ENCODE measurements at regions not wholly inside any gene's neighbourhood (a gene's known extent, or its start where the extent isn't known, plus 50 kb on each side); places are given as distances from the start of the nearest gene placed in this dataset.

- no peak for DNase-seq (ENCODE audit: extremely low spot score)
- Histone ChIP-seq H3K36me3 (ENCODE audit: insufficient read depth) (no peaks in the 10 kb centered on the region), H3K27ac (ENCODE audit: low read depth) (no peak overlapping the region), H3K4me3 (ENCODE audit: low read depth, low read length) (no peak overlapping the region), H3K4me1 (ENCODE audit: insufficient read depth) (no peaks in the 10 kb centered on the region)
- WGBS: 58% methylated on average over 3 of the region's 3 CpGs
Measured at GRCh38 chr14:86055512-86056075, 525.6 kb downstream of the FLRT2 start.

GRCh38 chr14:86052868-86053267, 522.9 kb downstream of the FLRT2 start:
- no peak for DNase-seq (ENCODE audit: extremely low spot score)
- 87% methylated on average over 1 of the region's 1 CpG for WGBS

GRCh38 chr14:86050757-86051156, 520.8 kb downstream of the FLRT2 start:
- 90% methylated on average over 5 of the region's 5 CpGs for WGBS
- DNase-seq (ENCODE audit: extremely low spot score): no peak
- no peak overlapping the region for H3K4me3 ChIP-seq (ENCODE audit: low read depth, low read length)
- no peak overlapping the region for H3K27ac ChIP-seq (ENCODE audit: low read depth)
- no peaks in the 10 kb centered on the region for H3K36me3 ChIP-seq (ENCODE audit: insufficient read depth)
- H3K4me1 ChIP-seq (ENCODE audit: insufficient read depth): no peaks in the 10 kb centered on the region

More at GRCh38 chr14:86052868-86053267, 522.9 kb downstream of the FLRT2 start:
- Histone ChIP-seq H3K27ac (ENCODE audit: low read depth) (no peak overlapping the region), H3K36me3 (ENCODE audit: insufficient read depth) (no peaks in the 10 kb centered on the region), H3K4me1 (ENCODE audit: insufficient read depth) (no peaks in the 10 kb centered on the region), H3K4me3 (ENCODE audit: low read depth, low read length) (no peak overlapping the region)

- WGBS: 51% methylated on average over 2 of the region's 2 CpGs
- DNase-seq (ENCODE audit: extremely low spot score): no peak
- Histone ChIP-seq H3K36me3 (ENCODE audit: insufficient read depth) (no peaks in the 10 kb centered on the region), H3K4me1 (ENCODE audit: insufficient read depth) (no peaks in the 10 kb centered on the region), H3K4me3 (ENCODE audit: low read depth, low read length) (no peak overlapping the region), H3K27ac (ENCODE audit: low read depth) (no peak overlapping the region)
Measured at GRCh38 chr14:86050072-86050683, 520.2 kb downstream of the FLRT2 start.

- Histone ChIP-seq H3K36me3 (ENCODE audit: insufficient read depth) (no peaks in the 10 kb centered on the region), H3K4me1 (ENCODE audit: insufficient read depth) (no peaks in the 10 kb centered on the region), H3K27ac (ENCODE audit: low read depth) (no peak overlapping the region), H3K4me3 (ENCODE audit: low read depth, low read length) (no peak overlapping the region)
- 78% methylated on average over 1 of the region's 1 CpG for WGBS
- DNase-seq (ENCODE audit: extremely low spot score): no peak
Measured at GRCh38 chr14:86039176-86039575, 509.2 kb downstream of the FLRT2 start.

GRCh38 chr14:86038387-86039042, 508.6 kb downstream of the FLRT2 start:
- H3K4me1 ChIP-seq (ENCODE audit: insufficient read depth): no peaks in the 10 kb centered on the region
- no peak for DNase-seq (ENCODE audit: extremely low spot score)
- 79% methylated on average over 4 of the region's 4 CpGs for WGBS
- H3K27ac ChIP-seq (ENCODE audit: low read depth): no peak overlapping the region
- H3K36me3 ChIP-seq (ENCODE audit: insufficient read depth): no peaks in the 10 kb centered on the region
- no peak overlapping the region for H3K4me3 ChIP-seq (ENCODE audit: low read depth, low read length)

- no peak overlapping the region for H3K27ac ChIP-seq (ENCODE audit: low read depth)
- H3K4me3 ChIP-seq (ENCODE audit: low read depth, low read length): no peak overlapping the region
- DNase-seq (ENCODE audit: extremely low spot score): no peak
- H3K36me3 ChIP-seq (ENCODE audit: insufficient read depth): no peaks in the 10 kb centered on the region
- 45% methylated on average over 2 of the region's 2 CpGs for WGBS
- H3K4me1 ChIP-seq (ENCODE audit: insufficient read depth): no peaks in the 10 kb centered on the region
Measured at GRCh38 chr14:86035882-86036281, 505.9 kb downstream of the FLRT2 start.

- H3K27ac ChIP-seq (ENCODE audit: low read depth): no peak overlapping the region
- WGBS: 81% methylated on average over 1 of the region's 1 CpG
- DNase-seq (ENCODE audit: extremely low spot score): no peak
- no peak overlapping the region for H3K4me3 ChIP-seq (ENCODE audit: low read depth, low read length)
- no peaks in the 10 kb centered on the region for H3K36me3 ChIP-seq (ENCODE audit: insufficient read depth)
- H3K4me1 ChIP-seq (ENCODE audit: insufficient read depth): no peaks in the 10 kb centered on the region
Measured at GRCh38 chr14:86027990-86028389, 498.0 kb downstream of the FLRT2 start.

- H3K36me3 ChIP-seq (ENCODE audit: insufficient read depth): no peaks in the 10 kb centered on the region
- H3K27ac ChIP-seq (ENCODE audit: low read depth): no peak overlapping the region
- DNase-seq (ENCODE audit: extremely low spot score): no peak
- no peak overlapping the region for H3K4me3 ChIP-seq (ENCODE audit: low read depth, low read length)
- H3K4me1 ChIP-seq (ENCODE audit: insufficient read depth): no peaks in the 10 kb centered on the region
Measured at GRCh38 chr14:86027144-86027543, 497.2 kb downstream of the FLRT2 start.

GRCh38 chr14:86022031-86022629, 492.2 kb downstream of the FLRT2 start:
- WGBS: 43% methylated on average over 3 of the region's 3 CpGs
- H3K4me1 ChIP-seq (ENCODE audit: insufficient read depth): no peaks in the 10 kb centered on the region

GRCh38 chr14:86020841-86021240, 490.9 kb downstream of the FLRT2 start:
- no peak for DNase-seq (ENCODE audit: extremely low spot score)
- Histone ChIP-seq H3K4me1 (ENCODE audit: insufficient read depth) (no peaks in the 10 kb centered on the region), H3K36me3 (ENCODE audit: insufficient read depth) (no peaks in the 10 kb centered on the region), H3K27ac (ENCODE audit: low read depth) (no peak overlapping the region), H3K4me3 (ENCODE audit: low read depth, low read length) (no peak overlapping the region)

More at GRCh38 chr14:86022031-86022629, 492.2 kb downstream of the FLRT2 start:
- H3K4me3 ChIP-seq (ENCODE audit: low read depth, low read length): no peak overlapping the region
- no peak overlapping the region for H3K27ac ChIP-seq (ENCODE audit: low read depth)
- no peaks in the 10 kb centered on the region for H3K36me3 ChIP-seq (ENCODE audit: insufficient read depth)
- DNase-seq (ENCODE audit: extremely low spot score): no peak

- no peak for DNase-seq (ENCODE audit: extremely low spot score)
- Histone ChIP-seq H3K27ac (ENCODE audit: low read depth) (no peak overlapping the region), H3K4me1 (ENCODE audit: insufficient read depth) (no peaks in the 10 kb centered on the region), H3K4me3 (ENCODE audit: low read depth, low read length) (no peak overlapping the region), H3K36me3 (ENCODE audit: insufficient read depth) (no peaks in the 10 kb centered on the region)
- WGBS: 32% methylated on average over 1 of the region's 1 CpG
Measured at GRCh38 chr14:86015941-86016340, 486.0 kb downstream of the FLRT2 start.

GRCh38 chr14:86015511-86015910, 485.6 kb downstream of the FLRT2 start:
- no peaks in the 10 kb centered on the region for H3K4me1 ChIP-seq (ENCODE audit: insufficient read depth)
- 76% methylated on average over 1 of the region's 1 CpG for WGBS
- H3K36me3 ChIP-seq (ENCODE audit: insufficient read depth): no peaks in the 10 kb centered on the region
- DNase-seq (ENCODE audit: extremely low spot score): no peak
- H3K27ac ChIP-seq (ENCODE audit: low read depth): no peak overlapping the region
- no peak overlapping the region for H3K4me3 ChIP-seq (ENCODE audit: low read depth, low read length)

- H3K36me3 ChIP-seq (ENCODE audit: insufficient read depth): no peaks in the 10 kb centered on the region
- no peak overlapping the region for H3K4me3 ChIP-seq (ENCODE audit: low read depth, low read length)
- DNase-seq (ENCODE audit: extremely low spot score): no peak
- no peaks in the 10 kb centered on the region for H3K4me1 ChIP-seq (ENCODE audit: insufficient read depth)
- H3K27ac ChIP-seq (ENCODE audit: low read depth): no peak overlapping the region
- WGBS: 44% methylated on average over 3 of the region's 3 CpGs
Measured at GRCh38 chr14:86013641-86014040, 483.7 kb downstream of the FLRT2 start.

Measured in urinary bladder (tissue), 3 donors.